ENCODE measurements at regions not wholly inside any gene's neighbourhood (a gene's known extent, or its start where the extent isn't known, plus 50 kb on each side); places are given as distances from the start of the nearest gene placed in this dataset.

GRCh38 chr1:47631411-47631995 is 193.7 kb downstream of the FOXD2 start:
- no peak for TF ChIP-seq TAF1 (IDR thresholded peaks at IDR 0.05; ENCODE audit: low read depth, low read length)
- no peak for TF ChIP-seq POLR2A (IDR thresholded peaks at IDR 0.05; ENCODE audit: low read depth, low read length)
- no peak for TF ChIP-seq POLR2AphosphoS5 (IDR thresholded peaks at IDR 0.05; ENCODE audit: low read depth, low read length)

Data from GM12891 (cell line).